ENCODE measurements at regions not wholly inside any gene's neighbourhood (a gene's known extent, or its start where the extent isn't known, plus 50 kb on each side); places are given as distances from the start of the nearest gene placed in this dataset.

DNA sequence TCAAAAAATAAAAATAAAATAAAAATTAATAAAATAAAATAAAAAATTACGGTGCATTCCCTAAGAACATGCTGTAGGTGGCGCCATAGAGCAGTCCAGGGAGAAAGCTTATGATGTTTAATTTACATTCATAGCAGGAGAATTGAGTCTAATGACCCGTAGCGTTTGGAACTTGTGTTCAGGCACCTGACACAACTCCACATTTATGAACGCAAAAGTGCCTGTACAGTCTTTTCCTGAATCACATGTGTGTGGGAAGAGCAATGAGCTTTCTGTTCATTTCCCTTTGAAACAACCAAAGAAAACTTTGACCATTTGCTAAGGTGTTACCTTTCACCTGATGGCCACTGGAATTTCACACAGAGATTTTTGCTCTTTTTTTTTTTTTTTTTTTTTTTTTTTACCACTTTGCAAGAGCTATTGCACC, 60.6 kb upstream of the KCNA1 start:
- no peak overlapping the region for H3K27ac ChIP-seq
- peak; percentile 42 for DNase-seq (ENCODE audit: low spot score)
- TF ChIP-seq, protein P1, sequence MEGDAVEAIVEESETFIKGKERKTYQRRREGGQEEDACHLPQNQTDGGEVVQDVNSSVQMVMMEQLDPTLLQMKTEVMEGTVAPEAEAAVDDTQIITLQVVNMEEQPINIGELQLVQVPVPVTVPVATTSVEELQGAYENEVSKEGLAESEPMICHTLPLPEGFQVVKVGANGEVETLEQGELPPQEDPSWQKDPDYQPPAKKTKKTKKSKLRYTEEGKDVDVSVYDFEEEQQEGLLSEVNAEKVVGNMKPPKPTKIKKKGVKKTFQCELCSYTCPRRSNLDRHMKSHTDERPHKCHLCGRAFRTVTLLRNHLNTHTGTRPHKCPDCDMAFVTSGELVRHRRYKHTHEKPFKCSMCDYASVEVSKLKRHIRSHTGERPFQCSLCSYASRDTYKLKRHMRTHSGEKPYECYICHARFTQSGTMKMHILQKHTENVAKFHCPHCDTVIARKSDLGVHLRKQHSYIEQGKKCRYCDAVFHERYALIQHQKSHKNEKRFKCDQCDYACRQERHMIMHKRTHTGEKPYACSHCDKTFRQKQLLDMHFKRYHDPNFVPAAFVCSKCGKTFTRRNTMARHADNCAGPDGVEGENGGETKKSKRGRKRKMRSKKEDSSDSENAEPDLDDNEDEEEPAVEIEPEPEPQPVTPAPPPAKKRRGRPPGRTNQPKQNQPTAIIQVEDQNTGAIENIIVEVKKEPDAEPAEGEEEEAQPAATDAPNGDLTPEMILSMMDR (conservative IDR thresholded peaks at IDR 0.05; ENCODE audit: low read depth), result peak; percentile 46; the same call in 1 of the 2 replicates
- ChIA-PET CTCF (interaction anchor here (0.5 to 1.3 kb wide), 11 partner anchors 9 to 953 kb away, joined by 3 to 11 read pairs (median 4); no protein-coding TSS in a partner anchor), POLR2A (ENCODE audit: low non-redundant PET) (no interaction called here)

DNA sequence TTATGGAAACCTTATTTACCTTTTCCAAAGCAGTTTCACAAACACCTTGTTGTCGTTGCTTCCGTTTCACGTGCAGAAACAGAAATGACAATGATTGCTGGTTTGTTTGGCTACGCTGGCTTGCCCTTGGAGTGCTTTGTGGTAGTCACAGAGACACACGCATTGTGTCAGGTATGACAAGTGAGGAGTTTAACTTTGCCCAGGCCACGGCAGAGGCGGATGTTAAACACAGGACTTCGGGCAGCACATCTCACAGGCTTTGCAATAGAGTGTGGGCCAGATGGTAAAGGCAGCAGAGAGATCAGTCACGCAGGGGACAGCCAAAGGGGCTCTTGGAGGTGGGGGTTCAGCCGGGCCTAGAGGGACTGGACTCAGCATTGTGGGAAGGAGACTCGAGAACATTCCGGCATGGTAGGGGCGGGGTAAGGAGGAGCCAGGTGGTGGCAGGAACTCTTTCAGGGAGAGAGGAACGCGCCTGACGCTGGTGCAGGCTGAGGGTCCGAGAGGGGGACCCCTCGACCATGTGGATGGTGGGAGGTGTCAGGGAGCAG, 59.8 kb upstream of the KCNA1 start:
- ChIA-PET POLR2A (ENCODE audit: low non-redundant PET) (no interaction called here), CTCF (interaction anchor here (0.6 to 1.3 kb wide), 3 partner anchors 8 to 877 kb away, joined by 3 to 11 read pairs (median 3); no protein-coding TSS in a partner anchor)
- TF ChIP-seq, protein P1 (conservative IDR thresholded peaks at IDR 0.05; ENCODE audit: low read depth), result no peak
- H3K27ac ChIP-seq, result no peak overlapping the region
- no peak for DNase-seq (ENCODE audit: low spot score)

DNA sequence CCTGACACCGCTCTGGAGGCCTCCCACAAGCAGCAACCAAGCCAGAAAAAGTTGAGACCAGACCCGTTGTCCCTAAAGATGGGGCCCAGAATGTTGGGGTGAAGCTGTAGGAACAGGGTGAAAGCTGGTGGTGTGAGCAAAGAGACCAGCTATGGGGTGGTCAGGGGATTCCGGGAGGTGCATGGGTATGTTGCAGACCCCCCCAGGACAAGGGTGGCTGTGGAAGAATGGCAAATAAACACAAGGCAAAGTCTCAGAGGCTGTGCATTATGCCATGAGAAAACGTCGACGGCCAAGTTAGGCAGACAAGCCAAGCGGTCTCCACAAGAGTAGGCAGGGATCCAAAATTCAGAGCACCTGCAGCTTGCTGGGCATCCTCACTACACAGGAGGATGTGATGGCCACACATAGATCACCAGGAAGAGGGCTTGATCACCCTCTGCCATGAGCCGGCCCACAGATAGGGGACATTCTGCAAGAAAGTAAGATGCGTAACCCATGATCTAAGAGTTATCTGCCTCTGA, 58.8 kb upstream of the KCNA1 start:
- H3K27ac ChIP-seq, result no peak overlapping the region
- DNase-seq (ENCODE audit: low spot score), result no peak
- ChIA-PET POLR2A (ENCODE audit: low non-redundant PET) (no interaction called here), CTCF (no interaction called here)
- TF ChIP-seq, protein P1 (conservative IDR thresholded peaks at IDR 0.05; ENCODE audit: low read depth), result no peak

DNA sequence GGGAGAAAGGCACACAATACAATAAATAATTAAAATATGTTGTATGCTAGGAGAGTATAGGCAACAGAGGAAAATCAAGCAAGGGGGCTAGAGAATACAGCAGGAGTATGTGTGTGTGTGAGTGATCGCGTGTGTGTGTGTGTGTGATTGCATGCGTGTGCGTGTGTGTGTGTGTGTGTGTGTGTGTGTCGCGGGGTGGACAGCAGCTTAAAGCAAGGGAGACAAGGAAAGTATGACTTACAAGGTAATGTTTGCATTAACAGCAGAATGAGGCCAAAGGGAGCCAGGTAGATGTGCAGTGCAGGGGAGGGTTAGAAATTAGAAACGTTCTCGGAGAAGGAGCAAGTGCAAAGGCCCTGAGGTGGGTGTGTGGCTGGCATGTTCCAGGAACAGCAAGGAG, 57.4 kb upstream of the KCNA1 start:
- no peak overlapping the region for H3K27ac ChIP-seq
- CTCF ChIA-PET, result no interaction called here
- no peak for DNase-seq (ENCODE audit: low spot score)
- TF ChIP-seq, protein P1 (conservative IDR thresholded peaks at IDR 0.05; ENCODE audit: low read depth), result no peak
- POLR2A ChIA-PET (ENCODE audit: low non-redundant PET), result no interaction called here

DNA sequence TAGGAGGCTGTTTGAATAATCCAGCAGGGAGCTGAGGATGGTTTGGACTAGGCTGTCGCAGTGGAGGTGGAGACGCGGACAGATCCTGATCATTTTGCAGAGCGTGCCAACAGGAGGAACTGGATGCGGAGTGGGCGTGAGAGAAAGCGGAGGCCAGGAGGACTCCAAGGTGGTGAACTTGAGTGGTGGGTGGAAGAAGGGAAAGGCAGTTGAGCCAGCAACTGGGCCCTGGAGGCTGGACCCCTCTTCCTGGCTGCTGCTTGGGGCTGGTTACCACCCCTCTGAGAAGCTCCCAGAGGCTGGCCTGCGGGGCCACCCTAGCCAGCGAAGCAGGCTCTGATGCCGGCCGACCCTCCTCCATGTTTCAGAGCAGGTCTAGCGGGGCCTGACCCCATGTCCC, 56.8 kb upstream of the KCNA1 start:
- DNase-seq (ENCODE audit: low spot score), result no peak
- TF ChIP-seq, protein P1 (conservative IDR thresholded peaks at IDR 0.05; ENCODE audit: low read depth), result no peak
- no peak overlapping the region for H3K27ac ChIP-seq
- ChIA-PET POLR2A (ENCODE audit: low non-redundant PET) (no interaction called here), CTCF (no interaction called here)

DNA sequence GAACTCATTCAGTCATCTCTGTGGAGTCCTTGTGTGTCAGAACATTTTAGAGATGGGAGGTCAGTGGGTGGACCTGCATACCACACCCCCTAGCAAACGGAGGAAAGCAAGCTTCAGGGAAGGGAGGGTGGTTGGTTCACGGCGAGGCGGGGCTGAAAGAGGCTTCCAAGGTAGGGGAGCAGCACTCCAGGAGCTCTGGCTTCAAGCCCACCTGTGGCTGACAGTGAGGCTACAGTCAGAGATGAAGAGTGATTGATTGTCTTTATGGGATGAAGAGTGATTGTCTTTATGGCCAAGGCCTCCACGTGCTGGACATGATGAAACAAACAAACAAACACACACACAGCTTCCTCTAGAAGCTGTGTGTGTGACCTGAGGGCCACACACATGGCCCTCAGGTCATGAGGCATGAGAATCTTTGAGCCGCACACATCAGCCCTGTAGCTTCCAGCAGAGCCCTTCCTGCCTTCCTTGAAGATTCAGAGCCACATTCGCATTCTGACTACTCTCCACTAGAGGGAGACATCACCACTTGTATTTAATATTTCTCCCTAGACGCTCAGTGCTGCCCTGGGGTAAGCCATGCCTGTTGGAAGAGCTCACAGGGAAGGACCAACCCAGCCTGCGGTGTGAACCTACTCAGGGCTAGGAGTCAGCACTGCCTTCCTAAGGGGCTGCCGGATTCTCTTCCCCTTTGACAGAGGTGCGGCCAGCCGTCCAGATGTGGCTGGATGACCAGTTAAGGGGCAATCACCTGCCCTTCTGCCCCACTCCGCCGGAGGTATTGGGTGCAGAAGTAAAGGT, 54.4 kb upstream of the KCNA1 start:
- TF ChIP-seq, protein P1 (conservative IDR thresholded peaks at IDR 0.05; ENCODE audit: low read depth), result peak; percentile 63
- H3K27ac ChIP-seq, result no peak overlapping the region
- DNase-seq (ENCODE audit: low spot score), result peak; percentile 56
- ChIA-PET POLR2A (ENCODE audit: low non-redundant PET) (no interaction called here), CTCF (interaction anchor here (0.5 to 1.5 kb wide), 26 partner anchors 15 to 1501 kb away, joined by 3 to 9 read pairs (median 4); no protein-coding TSS in a partner anchor)
